NT2/D1 (cell line): ENCODE measurements at regions not wholly inside any gene's neighbourhood (a gene's known extent, or its start where the extent isn't known, plus 50 kb on each side); places are given as distances from the start of the nearest gene placed in this dataset.

Source experiments
- DNase-seq: peaks from one replicate; pipeline ENCODE4 v3.0.0-alpha.2; 2011; ENCODE audit warnings: low read depth, low spot score
- H3K27me3 ChIP-seq: 2 replicates; pipeline ENCODE4 v1.6.0; 2011; ENCODE audit warnings: mild to moderate bottlenecking; ENCODE audit not compliant: insufficient read length, insufficient read depth
- H3K36me3 ChIP-seq: 2 replicates; pipeline ENCODE4 v1.6.1; 2011; ENCODE audit warnings: mild to moderate bottlenecking, low read length, mixed read lengths; ENCODE audit not compliant: insufficient read depth, insufficient read length
- H3K4me1 ChIP-seq: 2 replicates; pipeline ENCODE4 v1.5.1; 2011; ENCODE audit not compliant: insufficient read depth, insufficient read length
- H3K4me3 ChIP-seq: 2 replicates; pipeline ENCODE4 v1.5.1; 2011; ENCODE audit warnings: low read depth; ENCODE audit not compliant: insufficient read length
- H3K9ac ChIP-seq: 2 replicates; pipeline ENCODE4 v1.6.0; 2011; ENCODE audit warnings: low read depth; ENCODE audit not compliant: insufficient read length
- H3K9me3 ChIP-seq: 2 replicates; pipeline ENCODE4 v1.5.1; 2011; ENCODE audit warnings: mild to moderate bottlenecking, low read length; ENCODE audit not compliant: insufficient read depth
- SUZ12 ChIP-seq: IDR thresholded peaks from 2 replicates; pipeline ENCODE4 v1.6.1; 2011; ENCODE audit not compliant: insufficient read length, insufficient read depth; ENCODE audit errors: extremely low read depth
- YY1 ChIP-seq: IDR thresholded peaks from 2 replicates; pipeline ENCODE4 v1.6.1; 2011; ENCODE audit not compliant: insufficient read length, insufficient read depth
- ZNF274 ChIP-seq: IDR thresholded peaks from 2 replicates; pipeline ENCODE4 v1.6.1; 2011; ENCODE audit warnings: mild to moderate bottlenecking, low read depth, low read length

- TF ChIP-seq YY1 (no peak), ZNF274 (no peak), SUZ12 (no peak)
- no peak overlapping the region for H3K9ac ChIP-seq
- no peaks in the 10 kb centered on the region for H3K36me3 ChIP-seq
- H3K27me3 ChIP-seq, result peaks cover 2% of the 10 kb centered on the region
- H3K4me3 ChIP-seq, result no peak overlapping the region
- peak; percentile 96 for DNase-seq
- H3K4me1 ChIP-seq, result peaks cover 24% of the 10 kb centered on the region
- H3K9me3 ChIP-seq, result no peaks in the 10 kb centered on the region
Observed at GRCh38 chr11:46202149-46202548, 75.3 kb upstream of the CREB3L1 start.

- no peak for DNase-seq
- H3K4me3 ChIP-seq, result no peak overlapping the region
- H3K9me3 ChIP-seq, result no peaks in the 10 kb centered on the region
- no peak overlapping the region for H3K9ac ChIP-seq
- H3K4me1 ChIP-seq, result peaks cover 24% of the 10 kb centered on the region
- TF ChIP-seq YY1 (no peak), SUZ12 (no peak), ZNF274 (no peak)
- H3K27me3 ChIP-seq, result peaks cover 2% of the 10 kb centered on the region
- H3K36me3 ChIP-seq, result no peaks in the 10 kb centered on the region
Observed at GRCh38 chr11:46200537-46201281, 76.8 kb upstream of the CREB3L1 start.

- H3K9ac ChIP-seq, result no peak overlapping the region
- no peaks in the 10 kb centered on the region for H3K9me3 ChIP-seq
- peaks cover 17% of the 10 kb centered on the region for H3K4me1 ChIP-seq
- no peak for TF ChIP-seq ZNF274
- TF ChIP-seq SUZ12, result no peak
- no peak for TF ChIP-seq YY1
- H3K27me3 ChIP-seq, result peaks cover 2% of the 10 kb centered on the region
- H3K36me3 ChIP-seq, result no peaks in the 10 kb centered on the region
- H3K4me3 ChIP-seq, result no peak overlapping the region
- no peak for DNase-seq
Observed at GRCh38 chr11:46198245-46199240, 77.3 kb upstream of the PHF21A start.

GRCh38 chr11:46197421-46197820 is 76.2 kb upstream of the PHF21A start:
- Histone ChIP-seq H3K4me3 (no peak overlapping the region), H3K9ac (no peak overlapping the region), H3K4me1 (peaks cover 7% of the 10 kb centered on the region), H3K9me3 (no peaks in the 10 kb centered on the region), H3K36me3 (no peaks in the 10 kb centered on the region), H3K27me3 (peaks cover 2% of the 10 kb centered on the region)
- no peak for TF ChIP-seq SUZ12
- TF ChIP-seq ZNF274, result no peak
- TF ChIP-seq YY1, result no peak
- no peak for DNase-seq

- TF ChIP-seq YY1 (no peak), ZNF274 (no peak), SUZ12 (no peak)
- no peaks in the 10 kb centered on the region for H3K36me3 ChIP-seq
- peaks cover 11% of the 10 kb centered on the region for H3K9me3 ChIP-seq
- no peak overlapping the region for H3K4me3 ChIP-seq
- DNase-seq, result no peak
- no peak overlapping the region for H3K9ac ChIP-seq
- H3K27me3 ChIP-seq, result no peaks in the 10 kb centered on the region
- no peaks in the 10 kb centered on the region for H3K4me1 ChIP-seq
Observed at GRCh38 chr11:46188017-46188416, 66.8 kb upstream of the PHF21A start.

- TF ChIP-seq SUZ12 (no peak), YY1 (no peak), ZNF274 (no peak)
- no peak for DNase-seq
Observed at GRCh38 chr11:46183819-46184218, 62.6 kb upstream of the PHF21A start.

GRCh38 chr11:46181843-46182424 is 60.7 kb upstream of the PHF21A start:
- TF ChIP-seq YY1 (no peak), ZNF274 (no peak), SUZ12 (no peak)
- no peaks in the 10 kb centered on the region for H3K9me3 ChIP-seq
- no peak for DNase-seq
- H3K27me3 ChIP-seq, result no peaks in the 10 kb centered on the region
- no peaks in the 10 kb centered on the region for H3K4me1 ChIP-seq
- no peak overlapping the region for H3K4me3 ChIP-seq
- H3K36me3 ChIP-seq, result no peaks in the 10 kb centered on the region
- H3K9ac ChIP-seq, result no peak overlapping the region

More at GRCh38 chr11:46183819-46184218, 62.6 kb upstream of the PHF21A start:
- Histone ChIP-seq H3K36me3 (no peaks in the 10 kb centered on the region), H3K4me1 (no peaks in the 10 kb centered on the region), H3K9me3 (no peaks in the 10 kb centered on the region), H3K27me3 (no peaks in the 10 kb centered on the region), H3K4me3 (no peak overlapping the region), H3K9ac (no peak overlapping the region)
